ENCODE measurements at regions not wholly inside any gene's neighbourhood (a gene's known extent, or its start where the extent isn't known, plus 50 kb on each side); places are given as distances from the start of the nearest gene placed in this dataset.

DNA sequence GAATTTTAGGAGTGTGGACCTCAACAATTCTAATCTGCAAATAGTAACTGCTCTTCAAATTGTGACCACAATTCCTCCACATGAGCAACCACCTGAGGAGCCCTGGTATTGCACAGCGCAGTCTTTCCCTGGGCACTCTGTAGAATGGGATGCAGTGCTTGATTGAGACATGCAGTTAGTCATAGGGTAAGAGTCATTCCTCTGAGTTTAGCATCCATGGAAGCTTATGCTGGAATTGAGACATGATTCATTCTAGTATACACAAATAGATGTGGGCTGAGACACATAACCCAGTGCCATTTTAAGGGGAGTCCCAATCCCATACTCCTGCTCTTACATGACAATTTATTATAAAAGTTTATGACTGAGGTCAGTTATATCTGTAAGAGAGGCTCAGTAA lies 582.3 kb upstream of the CNTNAP2 start:
- no peak overlapping the region for H3K4me3 Mint-ChIP-seq (ENCODE audit: unreplicated experiment)
- H3K27ac Mint-ChIP-seq (ENCODE audit: unreplicated experiment) = no peak overlapping the region
- no peak for DNase-seq
- TF ChIP-seq, protein P1, sequence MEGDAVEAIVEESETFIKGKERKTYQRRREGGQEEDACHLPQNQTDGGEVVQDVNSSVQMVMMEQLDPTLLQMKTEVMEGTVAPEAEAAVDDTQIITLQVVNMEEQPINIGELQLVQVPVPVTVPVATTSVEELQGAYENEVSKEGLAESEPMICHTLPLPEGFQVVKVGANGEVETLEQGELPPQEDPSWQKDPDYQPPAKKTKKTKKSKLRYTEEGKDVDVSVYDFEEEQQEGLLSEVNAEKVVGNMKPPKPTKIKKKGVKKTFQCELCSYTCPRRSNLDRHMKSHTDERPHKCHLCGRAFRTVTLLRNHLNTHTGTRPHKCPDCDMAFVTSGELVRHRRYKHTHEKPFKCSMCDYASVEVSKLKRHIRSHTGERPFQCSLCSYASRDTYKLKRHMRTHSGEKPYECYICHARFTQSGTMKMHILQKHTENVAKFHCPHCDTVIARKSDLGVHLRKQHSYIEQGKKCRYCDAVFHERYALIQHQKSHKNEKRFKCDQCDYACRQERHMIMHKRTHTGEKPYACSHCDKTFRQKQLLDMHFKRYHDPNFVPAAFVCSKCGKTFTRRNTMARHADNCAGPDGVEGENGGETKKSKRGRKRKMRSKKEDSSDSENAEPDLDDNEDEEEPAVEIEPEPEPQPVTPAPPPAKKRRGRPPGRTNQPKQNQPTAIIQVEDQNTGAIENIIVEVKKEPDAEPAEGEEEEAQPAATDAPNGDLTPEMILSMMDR (IDR thresholded peaks at IDR 0.05; ENCODE audit: partially characterized antibody, unreplicated experiment) = no peak
- H3K36me3 Mint-ChIP-seq (ENCODE audit: unreplicated experiment) = no peaks in the 10 kb centered on the region
- no peaks in the 10 kb centered on the region for H3K9me3 Mint-ChIP-seq (ENCODE audit: unreplicated experiment)
- H3K27me3 Mint-ChIP-seq (ENCODE audit: unreplicated experiment) = no peaks in the 10 kb centered on the region
- no peaks in the 10 kb centered on the region for H3K4me1 Mint-ChIP-seq (ENCODE audit: low read depth, unreplicated experiment)

GRCh38 chr7:145520284-145520683 lies 596.3 kb upstream of the CNTNAP2 start:
- H3K27ac Mint-ChIP-seq (ENCODE audit: unreplicated experiment) = no peak overlapping the region
- DNase-seq = no peak
- TF ChIP-seq, protein P1 (IDR thresholded peaks at IDR 0.05; ENCODE audit: partially characterized antibody, unreplicated experiment) = no peak
- no peaks in the 10 kb centered on the region for H3K9me3 Mint-ChIP-seq (ENCODE audit: unreplicated experiment)
- H3K4me1 Mint-ChIP-seq (ENCODE audit: low read depth, unreplicated experiment) = no peaks in the 10 kb centered on the region
- H3K4me3 Mint-ChIP-seq (ENCODE audit: unreplicated experiment) = no peak overlapping the region
- no peaks in the 10 kb centered on the region for H3K36me3 Mint-ChIP-seq (ENCODE audit: unreplicated experiment)
- peaks cover 2% of the 10 kb centered on the region for H3K27me3 Mint-ChIP-seq (ENCODE audit: unreplicated experiment)

DNA sequence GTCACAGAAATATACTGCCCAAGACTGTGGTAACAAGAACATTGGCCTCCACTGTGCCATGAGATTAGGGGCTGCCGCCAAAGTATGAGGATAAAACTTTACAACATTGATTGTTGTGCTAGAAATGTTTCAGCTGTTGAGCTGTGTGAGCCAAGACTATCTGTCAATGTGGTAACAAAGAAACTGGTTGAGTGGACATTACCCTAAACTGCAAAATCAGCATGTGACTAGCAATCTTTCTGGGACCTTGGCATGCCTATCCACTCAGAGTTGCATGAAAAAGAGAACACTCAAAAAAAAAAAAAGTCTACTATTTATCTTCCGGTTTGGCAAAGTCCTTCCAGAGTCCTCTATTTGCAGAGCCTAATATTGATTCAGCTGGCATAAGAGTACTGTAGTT lies 605.6 kb upstream of the CNTNAP2 start:
- no peak overlapping the region for H3K27ac Mint-ChIP-seq (ENCODE audit: unreplicated experiment)
- no peaks in the 10 kb centered on the region for H3K9me3 Mint-ChIP-seq (ENCODE audit: unreplicated experiment)
- TF ChIP-seq, protein P1 (IDR thresholded peaks at IDR 0.05; ENCODE audit: partially characterized antibody, unreplicated experiment) = no peak
- H3K27me3 Mint-ChIP-seq (ENCODE audit: unreplicated experiment) = no peaks in the 10 kb centered on the region
- H3K4me3 Mint-ChIP-seq (ENCODE audit: unreplicated experiment) = no peak overlapping the region
- no peaks in the 10 kb centered on the region for H3K36me3 Mint-ChIP-seq (ENCODE audit: unreplicated experiment)
- DNase-seq = no peak
- no peaks in the 10 kb centered on the region for H3K4me1 Mint-ChIP-seq (ENCODE audit: low read depth, unreplicated experiment)

DNA sequence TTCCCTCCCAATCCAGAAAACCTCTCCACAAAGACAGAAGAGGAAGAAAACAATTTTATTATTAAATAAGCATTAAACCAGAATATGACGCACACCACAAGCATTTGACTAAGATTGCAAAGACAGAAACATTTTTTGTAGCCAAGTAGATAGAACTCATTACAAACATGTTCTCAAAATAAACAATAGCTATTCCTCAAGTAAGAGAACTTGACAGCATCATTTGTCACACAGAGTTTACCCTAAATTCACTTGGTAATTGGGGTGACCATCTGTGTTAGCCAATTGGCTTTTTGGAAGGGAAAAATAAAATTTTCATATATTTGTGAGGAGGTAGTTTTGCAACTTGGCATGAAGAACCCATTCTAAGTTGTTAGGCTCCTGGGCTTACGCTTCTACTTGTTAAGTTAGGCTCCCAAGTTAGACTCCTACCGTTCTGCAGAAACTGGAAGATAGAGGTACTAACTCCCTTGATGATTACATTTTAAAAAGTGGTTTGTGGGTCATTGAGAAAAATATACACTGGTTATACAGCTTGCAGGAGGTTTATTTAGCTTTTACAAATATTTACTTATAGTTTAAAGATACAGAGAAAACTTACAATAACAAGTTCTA lies 618.6 kb upstream of the CNTNAP2 start:
- H3K36me3 Mint-ChIP-seq (ENCODE audit: unreplicated experiment) = no peaks in the 10 kb centered on the region
- no peak for DNase-seq
- no peaks in the 10 kb centered on the region for H3K9me3 Mint-ChIP-seq (ENCODE audit: unreplicated experiment)

DNA sequence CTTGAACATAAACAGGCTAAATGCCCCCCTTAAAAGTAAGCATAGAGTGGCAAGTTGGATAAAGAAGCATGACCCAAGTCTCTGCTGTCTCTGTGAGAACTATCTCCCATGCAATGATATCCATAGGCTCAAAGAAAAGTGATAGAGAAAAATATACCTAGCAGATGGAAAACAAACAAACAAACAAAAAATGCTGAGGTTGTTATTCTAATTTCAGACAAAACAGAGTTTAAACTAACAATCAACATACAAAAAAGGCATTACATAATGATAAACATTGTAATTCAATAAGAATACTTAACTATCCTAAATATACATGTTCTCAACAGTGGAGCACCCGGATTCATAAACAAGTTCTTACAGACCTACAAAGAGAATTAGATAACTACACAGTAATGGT lies 626.2 kb upstream of the CNTNAP2 start:
- no peaks in the 10 kb centered on the region for H3K9me3 Mint-ChIP-seq (ENCODE audit: unreplicated experiment)
- TF ChIP-seq, protein P1 (IDR thresholded peaks at IDR 0.05; ENCODE audit: partially characterized antibody, unreplicated experiment) = no peak
- H3K36me3 Mint-ChIP-seq (ENCODE audit: unreplicated experiment) = peaks cover 15% of the 10 kb centered on the region
- H3K4me1 Mint-ChIP-seq (ENCODE audit: low read depth, unreplicated experiment) = no peaks in the 10 kb centered on the region
- H3K27ac Mint-ChIP-seq (ENCODE audit: unreplicated experiment) = no peak overlapping the region
- DNase-seq = no peak
- H3K4me3 Mint-ChIP-seq (ENCODE audit: unreplicated experiment) = no peak overlapping the region
- H3K27me3 Mint-ChIP-seq (ENCODE audit: unreplicated experiment) = no peaks in the 10 kb centered on the region

More for the DNA sequence above, 618.6 kb upstream of the CNTNAP2 start:
- TF ChIP-seq, protein P1 (IDR thresholded peaks at IDR 0.05; ENCODE audit: partially characterized antibody, unreplicated experiment) = no peak
- no peaks in the 10 kb centered on the region for H3K27me3 Mint-ChIP-seq (ENCODE audit: unreplicated experiment)
- no peak overlapping the region for H3K4me3 Mint-ChIP-seq (ENCODE audit: unreplicated experiment)
- H3K27ac Mint-ChIP-seq (ENCODE audit: unreplicated experiment) = no peak overlapping the region
- no peaks in the 10 kb centered on the region for H3K4me1 Mint-ChIP-seq (ENCODE audit: low read depth, unreplicated experiment)
